ENCODE measurements at regions not wholly inside any gene's neighbourhood (a gene's known extent, or its start where the extent isn't known, plus 50 kb on each side); places are given as distances from the start of the nearest gene placed in this dataset.

DNA sequence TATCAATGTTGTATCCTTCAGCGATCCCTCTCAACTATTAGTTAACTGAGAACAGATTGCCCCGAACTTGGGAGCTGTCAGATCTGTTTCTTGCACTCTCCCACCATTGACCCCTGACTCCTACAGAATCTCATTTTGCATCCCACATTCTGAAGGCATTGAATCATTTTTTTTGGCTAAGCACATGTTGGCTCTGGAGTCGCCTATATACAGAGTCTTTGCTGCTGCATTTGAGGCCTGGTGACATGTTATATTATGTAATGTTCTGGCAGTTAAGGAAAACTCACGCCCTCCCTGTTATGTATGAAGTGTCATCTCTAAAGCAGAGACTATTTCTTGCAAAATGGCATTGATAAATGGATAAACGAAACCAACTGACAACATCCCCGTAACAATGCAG, 159.2 kb upstream of the ITGB1 start:
- intact Hi-C loops (cut with DNase I): no loop called here
- DNase-seq (ENCODE audit: extremely low spot score): no peak
- H3K27me3 ChIP-seq: no peaks in the 10 kb centered on the region
- TF ChIP-seq, protein P1, sequence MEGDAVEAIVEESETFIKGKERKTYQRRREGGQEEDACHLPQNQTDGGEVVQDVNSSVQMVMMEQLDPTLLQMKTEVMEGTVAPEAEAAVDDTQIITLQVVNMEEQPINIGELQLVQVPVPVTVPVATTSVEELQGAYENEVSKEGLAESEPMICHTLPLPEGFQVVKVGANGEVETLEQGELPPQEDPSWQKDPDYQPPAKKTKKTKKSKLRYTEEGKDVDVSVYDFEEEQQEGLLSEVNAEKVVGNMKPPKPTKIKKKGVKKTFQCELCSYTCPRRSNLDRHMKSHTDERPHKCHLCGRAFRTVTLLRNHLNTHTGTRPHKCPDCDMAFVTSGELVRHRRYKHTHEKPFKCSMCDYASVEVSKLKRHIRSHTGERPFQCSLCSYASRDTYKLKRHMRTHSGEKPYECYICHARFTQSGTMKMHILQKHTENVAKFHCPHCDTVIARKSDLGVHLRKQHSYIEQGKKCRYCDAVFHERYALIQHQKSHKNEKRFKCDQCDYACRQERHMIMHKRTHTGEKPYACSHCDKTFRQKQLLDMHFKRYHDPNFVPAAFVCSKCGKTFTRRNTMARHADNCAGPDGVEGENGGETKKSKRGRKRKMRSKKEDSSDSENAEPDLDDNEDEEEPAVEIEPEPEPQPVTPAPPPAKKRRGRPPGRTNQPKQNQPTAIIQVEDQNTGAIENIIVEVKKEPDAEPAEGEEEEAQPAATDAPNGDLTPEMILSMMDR (IDR thresholded peaks at IDR 0.05): no peak
- TF ChIP-seq POLR2AphosphoS5 (IDR thresholded peaks at IDR 0.05): no peak
- TF ChIP-seq POLR2A (IDR thresholded peaks at IDR 0.05; ENCODE audit: low read depth): no peak
- no peak for TF ChIP-seq EP300 (IDR thresholded peaks at IDR 0.05)
- 83% methylated on average over 6 of the region's 6 CpGs for WGBS
- no peaks in the 10 kb centered on the region for H3K36me3 ChIP-seq
- no peaks in the 10 kb centered on the region for H3K9me3 ChIP-seq
- peaks cover 11 to 34% (median 29%) of the 10 kb centered on the region in 4 donors for H3K4me1 ChIP-seq
- H3K4me3 ChIP-seq: no peak overlapping the region
- no peak overlapping the region for H3K27ac ChIP-seq (replicated peaks in 1 of 4)

DNA sequence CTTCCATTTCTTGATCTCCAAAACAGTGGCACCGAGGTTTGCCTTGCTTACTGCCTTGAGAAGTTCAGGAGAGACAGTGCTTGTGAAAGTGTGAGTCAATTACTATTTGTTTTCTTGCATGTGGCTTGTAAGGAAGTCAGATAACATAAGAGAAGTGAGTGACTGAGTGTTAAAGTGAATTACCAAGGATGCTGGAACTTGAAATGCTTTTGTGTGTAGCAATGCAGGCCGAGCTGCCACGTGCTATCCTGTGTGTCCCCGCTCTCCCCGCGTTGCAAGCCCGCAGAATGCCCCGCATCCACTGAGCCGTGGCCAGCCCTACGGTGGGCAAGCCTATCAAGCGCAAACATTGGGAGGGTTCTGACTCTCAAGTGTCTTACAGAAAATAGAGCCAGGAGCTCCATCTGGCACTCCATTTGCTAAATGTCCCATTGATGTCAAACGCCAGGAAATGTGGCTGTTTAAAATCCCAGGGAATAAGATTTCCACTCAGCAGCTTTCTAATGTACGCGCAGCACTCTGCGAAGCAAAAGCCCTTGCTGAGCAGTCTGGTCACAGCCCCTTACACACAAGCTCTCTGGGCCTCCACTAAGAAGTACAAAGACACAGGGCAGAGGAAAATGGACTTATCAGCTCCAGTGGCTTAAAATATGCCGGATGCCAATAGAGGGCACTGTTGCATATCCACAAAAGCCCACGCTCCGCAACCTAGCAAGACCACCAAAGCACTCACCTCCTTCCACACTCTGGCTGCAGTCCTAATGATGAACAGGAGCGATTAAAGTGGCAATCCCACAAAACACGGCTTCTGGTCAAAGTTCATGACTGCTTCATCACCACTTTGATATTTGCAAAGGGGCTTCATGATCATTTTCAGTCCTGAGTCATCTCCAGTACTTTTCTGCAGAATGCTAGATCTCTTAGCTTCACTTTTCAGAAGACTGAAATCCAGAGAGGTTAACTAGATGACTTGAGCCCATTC, 158.0 kb upstream of the ITGB1 start:
- Histone ChIP-seq H3K4me1 (peaks cover 11 to 27% (median 21%) of the 10 kb centered on the region in 4 donors), H3K27ac (replicated peaks in 1 of 4) (no peak overlapping the region), H3K4me3 (no peak overlapping the region), H3K36me3 (no peaks in the 10 kb centered on the region), H3K27me3 (no peaks in the 10 kb centered on the region), H3K9me3 (no peaks in the 10 kb centered on the region)
- TF ChIP-seq POLR2A (IDR thresholded peaks at IDR 0.05; ENCODE audit: low read depth) (no peak), EP300 (IDR thresholded peaks at IDR 0.05) (no peak), POLR2AphosphoS5 (IDR thresholded peaks at IDR 0.05) (no peak)
- TF ChIP-seq, protein P1 (IDR thresholded peaks at IDR 0.05): peak; percentile 27 to 59 (median 35)
- intact Hi-C loops (cut with DNase I): no loop called here
- WGBS: 94% methylated on average over 19 of the region's 20 CpGs
- no peak for DNase-seq (ENCODE audit: extremely low spot score)

DNA sequence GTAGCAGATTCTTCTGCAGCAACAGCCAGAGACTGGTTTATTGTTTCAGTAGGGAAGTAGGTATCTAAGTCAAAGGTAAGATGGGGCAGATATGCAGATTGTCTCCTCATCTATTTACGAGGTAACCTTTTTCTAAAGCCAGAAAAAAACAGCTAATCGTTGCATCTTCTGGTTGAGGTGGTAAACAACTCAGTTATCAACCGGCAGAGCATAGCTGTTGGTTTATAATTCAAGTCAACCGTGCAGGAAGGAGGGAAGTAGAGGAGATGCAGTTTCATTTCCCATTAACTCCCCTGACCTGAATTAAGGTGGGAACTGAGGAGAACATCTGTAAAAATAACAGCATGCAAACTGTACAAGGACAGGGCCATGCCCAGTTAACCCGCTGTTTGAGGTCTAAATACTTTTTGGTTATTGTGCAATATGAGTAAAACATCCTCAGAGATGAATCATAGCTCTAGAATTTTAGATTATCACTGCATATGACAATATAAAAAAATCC, 156.5 kb upstream of the ITGB1 start:
- no peaks in the 10 kb centered on the region for H3K9me3 ChIP-seq
- H3K4me3 ChIP-seq: no peak overlapping the region
- 88% methylated on average over 5 of the region's 5 CpGs for WGBS
- H3K27me3 ChIP-seq: no peaks in the 10 kb centered on the region
- no peak for DNase-seq (ENCODE audit: extremely low spot score)
- H3K27ac ChIP-seq (replicated peaks in 1 of 4): no peak overlapping the region
- TF ChIP-seq POLR2AphosphoS5 (IDR thresholded peaks at IDR 0.05): no peak
- TF ChIP-seq, protein P1 (IDR thresholded peaks at IDR 0.05): no peak
- TF ChIP-seq EP300 (IDR thresholded peaks at IDR 0.05): no peak
- TF ChIP-seq POLR2A (IDR thresholded peaks at IDR 0.05; ENCODE audit: low read depth): no peak
- H3K36me3 ChIP-seq: no peaks in the 10 kb centered on the region
- H3K4me1 ChIP-seq: peaks cover 11 to 27% (median 21%) of the 10 kb centered on the region in 4 donors
- intact Hi-C loops (cut with DNase I): no loop called here

DNA sequence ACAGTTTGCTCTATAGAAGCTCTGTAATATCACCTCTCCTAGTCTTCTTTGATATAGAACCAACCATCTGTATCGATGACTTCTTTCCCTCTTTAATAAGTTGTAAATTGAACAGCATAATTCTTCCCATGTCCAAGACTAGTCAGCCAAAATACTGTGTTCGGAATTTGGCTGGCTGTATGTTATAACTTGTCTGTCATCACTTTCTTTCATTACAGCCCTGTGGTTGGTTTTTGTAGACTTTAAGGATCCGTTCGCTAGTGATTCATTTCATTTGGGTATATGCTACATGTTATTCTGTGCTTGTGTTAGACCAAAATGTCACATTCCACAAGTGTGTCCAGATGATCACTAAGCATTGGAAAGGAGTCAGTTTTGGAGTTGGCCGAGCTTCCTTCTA, 155.4 kb upstream of the ITGB1 start:
- no peak overlapping the region for H3K27ac ChIP-seq (replicated peaks in 1 of 4)
- H3K27me3 ChIP-seq: no peaks in the 10 kb centered on the region
- H3K4me3 ChIP-seq: no peak overlapping the region
- no peak for DNase-seq (ENCODE audit: extremely low spot score)
- H3K4me1 ChIP-seq: peaks cover 11 to 27% (median 21%) of the 10 kb centered on the region in 4 donors
- intact Hi-C loops (cut with DNase I): no loop called here
- TF ChIP-seq, protein P1 (IDR thresholded peaks at IDR 0.05): no peak
- TF ChIP-seq POLR2AphosphoS5 (IDR thresholded peaks at IDR 0.05) (no peak), POLR2A (IDR thresholded peaks at IDR 0.05; ENCODE audit: low read depth) (no peak), EP300 (IDR thresholded peaks at IDR 0.05) (no peak)
- WGBS: 31% methylated on average over 5 of the region's 5 CpGs
- no peaks in the 10 kb centered on the region for H3K9me3 ChIP-seq
- H3K36me3 ChIP-seq: no peaks in the 10 kb centered on the region

Measured in esophagus muscularis mucosa (tissue), 4 donors.